ENCODE measurements at regions not wholly inside any gene's neighbourhood (a gene's known extent, or its start where the extent isn't known, plus 50 kb on each side); places are given as distances from the start of the nearest gene placed in this dataset.
"Not testable (repeated sequence)": the region's sequence is repeated elsewhere in the genome, so short reads cannot be mapped to it uniquely, and the experiment has no call there.

DNA sequence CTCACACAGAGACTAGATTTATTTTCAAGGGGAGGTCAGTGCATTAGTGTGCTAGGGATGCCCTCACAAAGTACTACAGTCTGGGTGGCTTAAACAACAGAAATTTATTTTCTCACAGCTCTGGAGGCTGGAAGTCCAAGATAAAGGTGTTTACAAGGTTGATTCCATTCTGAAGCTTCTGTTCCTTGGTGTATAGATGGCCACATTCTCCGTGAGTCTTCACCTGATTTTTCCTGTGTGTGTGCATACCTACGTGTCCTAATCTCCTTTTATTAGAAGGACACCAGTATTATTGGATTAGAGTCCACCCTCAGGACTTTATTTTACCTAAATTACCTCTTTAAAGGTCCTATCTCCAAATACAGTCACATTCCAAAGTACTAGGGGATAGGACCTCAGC lies 91.7 kb upstream of the FRMD4A start:
- Histone ChIP-seq H3K27me3 (no peaks in the 10 kb centered on the region), H3K27ac (no peak overlapping the region), H3K36me3 (no peaks in the 10 kb centered on the region), H3K4me1 (no peaks in the 10 kb centered on the region), H3K4me3 (no peak overlapping the region), H3K9me3 (no peaks in the 10 kb centered on the region)
- DNase-seq, result no peak
- no peak for TF ChIP-seq POLR2A (IDR thresholded peaks at IDR 0.05)
- TF ChIP-seq, protein P1, sequence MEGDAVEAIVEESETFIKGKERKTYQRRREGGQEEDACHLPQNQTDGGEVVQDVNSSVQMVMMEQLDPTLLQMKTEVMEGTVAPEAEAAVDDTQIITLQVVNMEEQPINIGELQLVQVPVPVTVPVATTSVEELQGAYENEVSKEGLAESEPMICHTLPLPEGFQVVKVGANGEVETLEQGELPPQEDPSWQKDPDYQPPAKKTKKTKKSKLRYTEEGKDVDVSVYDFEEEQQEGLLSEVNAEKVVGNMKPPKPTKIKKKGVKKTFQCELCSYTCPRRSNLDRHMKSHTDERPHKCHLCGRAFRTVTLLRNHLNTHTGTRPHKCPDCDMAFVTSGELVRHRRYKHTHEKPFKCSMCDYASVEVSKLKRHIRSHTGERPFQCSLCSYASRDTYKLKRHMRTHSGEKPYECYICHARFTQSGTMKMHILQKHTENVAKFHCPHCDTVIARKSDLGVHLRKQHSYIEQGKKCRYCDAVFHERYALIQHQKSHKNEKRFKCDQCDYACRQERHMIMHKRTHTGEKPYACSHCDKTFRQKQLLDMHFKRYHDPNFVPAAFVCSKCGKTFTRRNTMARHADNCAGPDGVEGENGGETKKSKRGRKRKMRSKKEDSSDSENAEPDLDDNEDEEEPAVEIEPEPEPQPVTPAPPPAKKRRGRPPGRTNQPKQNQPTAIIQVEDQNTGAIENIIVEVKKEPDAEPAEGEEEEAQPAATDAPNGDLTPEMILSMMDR (IDR thresholded peaks at IDR 0.05), result no peak

DNA sequence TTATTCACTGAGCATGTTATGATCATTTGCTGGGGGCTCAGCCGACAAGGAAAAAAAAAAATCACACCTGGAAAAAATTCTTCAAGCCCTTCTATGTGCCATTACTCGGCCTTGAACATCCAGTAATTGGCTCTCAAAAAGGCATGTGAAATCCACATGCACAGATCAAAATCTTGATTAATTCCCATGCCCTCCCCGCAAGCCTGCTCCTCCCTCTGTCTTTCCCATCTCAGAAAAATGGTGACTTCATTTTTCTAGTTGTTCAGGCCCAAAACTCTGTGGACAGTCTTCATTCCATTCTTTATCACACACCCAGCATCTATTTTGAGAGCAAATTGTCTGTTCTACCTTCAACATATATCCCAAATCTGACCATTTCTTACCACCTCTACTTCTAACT lies 91.2 kb upstream of the FRMD4A start:
- Histone ChIP-seq H3K4me1 (no peaks in the 10 kb centered on the region), H3K27me3 (no peaks in the 10 kb centered on the region), H3K4me3 (no peak overlapping the region), H3K27ac (no peak overlapping the region), H3K9me3 (no peaks in the 10 kb centered on the region), H3K36me3 (no peaks in the 10 kb centered on the region)
- no peak for DNase-seq
- TF ChIP-seq POLR2A (IDR thresholded peaks at IDR 0.05), result no peak
- TF ChIP-seq, protein P1 (IDR thresholded peaks at IDR 0.05), result no peak

DNA sequence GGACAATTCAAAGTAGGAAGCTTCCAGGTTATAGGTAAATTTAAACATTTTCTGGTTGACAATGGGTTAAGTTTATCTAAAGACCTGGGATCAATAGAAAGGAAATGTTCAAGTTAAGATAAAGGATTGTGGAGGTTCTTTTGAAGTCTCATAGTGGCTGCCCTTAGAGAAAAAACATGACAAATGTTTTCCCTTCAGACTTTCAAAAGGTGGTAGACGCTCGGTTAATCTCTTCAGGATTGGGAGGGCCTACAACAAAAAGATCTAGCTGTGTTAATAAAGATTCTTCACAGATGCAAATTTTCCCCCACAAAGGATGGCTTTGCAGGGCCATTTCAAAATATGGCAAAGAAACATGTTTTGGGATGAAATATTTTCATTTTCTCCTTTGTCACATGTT lies 86.6 kb upstream of the FRMD4A start:
- DNase-seq, H3K36me3 ChIP-seq, H3K4me3 ChIP-seq, H3K4me1 ChIP-seq, H3K27ac ChIP-seq, H3K9me3 ChIP-seq, H3K27me3 ChIP-seq: not testable (repeated sequence)

DNA sequence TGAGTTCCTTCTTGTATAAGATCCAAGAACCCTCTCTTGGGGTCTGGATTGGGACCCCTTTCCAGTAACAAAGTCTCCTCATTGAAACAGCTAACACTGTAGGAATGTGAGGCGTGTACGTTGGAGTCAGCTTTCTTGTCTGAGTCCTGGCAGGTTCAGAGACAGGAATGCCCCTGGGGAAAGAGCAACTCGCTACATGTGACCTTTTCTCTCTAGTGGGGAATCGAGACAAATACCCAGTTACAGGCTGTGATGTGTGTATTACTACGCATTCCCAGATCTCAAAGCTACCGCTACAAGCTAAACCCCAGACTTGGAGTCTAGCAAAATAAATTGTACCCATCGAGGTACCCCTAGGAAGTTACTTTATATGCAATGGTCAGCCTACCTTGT lies 85.6 kb upstream of the FRMD4A start:
- no peaks in the 10 kb centered on the region for H3K9me3 ChIP-seq
- TF ChIP-seq, protein P1 (IDR thresholded peaks at IDR 0.05), result no peak
- no peak for TF ChIP-seq POLR2A (IDR thresholded peaks at IDR 0.05)
- H3K27me3 ChIP-seq, result no peaks in the 10 kb centered on the region
- no peak for DNase-seq
- H3K27ac ChIP-seq, result no peak overlapping the region
- no peaks in the 10 kb centered on the region for H3K4me1 ChIP-seq
- H3K4me3 ChIP-seq, result no peak overlapping the region
- H3K36me3 ChIP-seq, result no peaks in the 10 kb centered on the region

DNA sequence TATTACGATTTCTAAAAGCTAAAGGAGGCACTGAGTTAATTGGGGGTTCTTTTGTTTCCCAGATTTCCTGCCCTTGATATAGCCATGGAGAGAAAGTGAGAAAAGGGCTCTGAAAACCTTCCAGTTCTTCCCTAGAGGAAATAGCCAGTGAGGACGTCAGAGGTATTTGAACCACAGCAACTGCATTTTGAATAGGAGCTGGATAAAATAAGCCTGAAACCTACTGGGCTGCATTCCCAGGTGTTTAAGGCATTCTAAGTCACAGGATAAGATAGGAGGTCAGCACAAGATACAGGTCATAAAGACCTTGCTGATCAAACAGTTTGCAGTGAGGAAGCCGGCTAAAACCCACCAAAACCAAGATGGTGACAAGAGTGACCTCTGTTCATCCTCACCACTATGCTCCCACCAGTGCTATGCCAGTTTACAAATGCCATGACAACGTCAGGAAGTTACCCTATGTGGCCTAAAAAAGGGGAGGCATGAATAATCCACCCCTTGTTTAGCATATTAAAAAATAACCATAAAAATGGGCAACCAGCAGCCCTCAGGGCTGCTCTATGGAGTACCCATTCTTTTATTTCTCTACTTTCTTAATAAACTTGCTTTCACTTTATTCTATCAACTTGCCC lies 85.1 kb upstream of the FRMD4A start:
- Histone ChIP-seq H3K4me3 (no peak overlapping the region), H3K9me3 (no peaks in the 10 kb centered on the region), H3K27ac (no peak overlapping the region)

DNA sequence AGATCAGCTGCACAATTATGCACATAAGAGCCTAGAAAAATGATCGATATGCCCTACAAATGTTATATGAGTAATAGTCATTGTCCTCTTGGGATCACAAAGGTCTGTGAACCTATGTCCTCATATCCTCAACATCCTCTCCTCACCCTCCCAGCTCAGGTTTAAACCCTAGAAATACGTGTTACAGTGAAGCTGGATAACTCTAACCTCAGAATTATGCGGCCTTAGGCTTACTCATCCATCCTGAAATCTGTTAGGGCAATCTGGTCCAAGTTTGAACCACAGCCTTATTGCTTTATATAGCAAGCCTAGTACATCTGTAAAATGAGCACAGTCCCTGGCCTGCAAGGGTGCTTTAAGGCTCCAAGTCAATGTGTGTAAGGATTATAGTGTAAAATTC lies 84.2 kb upstream of the FRMD4A start:
- H3K4me1 ChIP-seq, result no peaks in the 10 kb centered on the region
- no peak overlapping the region for H3K27ac ChIP-seq
- H3K4me3 ChIP-seq, result no peak overlapping the region
- no peak for DNase-seq
- no peaks in the 10 kb centered on the region for H3K36me3 ChIP-seq
- TF ChIP-seq, protein P1 (IDR thresholded peaks at IDR 0.05), result no peak
- no peak for TF ChIP-seq POLR2A (IDR thresholded peaks at IDR 0.05)
- no peaks in the 10 kb centered on the region for H3K9me3 ChIP-seq
- H3K27me3 ChIP-seq, result no peaks in the 10 kb centered on the region

More for the DNA sequence above, 85.1 kb upstream of the FRMD4A start:
- TF ChIP-seq POLR2A (IDR thresholded peaks at IDR 0.05), result no peak
- TF ChIP-seq, protein P1 (IDR thresholded peaks at IDR 0.05), result no peak
- H3K4me1 ChIP-seq, result no peaks in the 10 kb centered on the region
- DNase-seq, result no peak
- no peaks in the 10 kb centered on the region for H3K27me3 ChIP-seq
- H3K36me3 ChIP-seq, result no peaks in the 10 kb centered on the region
